ENCODE measurements at regions not wholly inside any gene's neighbourhood (a gene's known extent, or its start where the extent isn't known, plus 50 kb on each side); places are given as distances from the start of the nearest gene placed in this dataset.

- no peak for TF ChIP-seq CTCF (IDR thresholded peaks at IDR 0.05)
- no peak for TF ChIP-seq POLR2A (IDR thresholded peaks at IDR 0.05)
Measured at GRCh38 chr9:97802276-97802675, 50.8 kb upstream of the FOXE1 start.

All from esophagus squamous epithelium (tissue), 4 donors.